Caco-2 (cell line): ENCODE measurements at regions not wholly inside any gene's neighbourhood (a gene's known extent, or its start where the extent isn't known, plus 50 kb on each side); places are given as distances from the start of the nearest gene placed in this dataset.

Experiments
- BruUV-seq: library from RNA; stranded (reverse); fragments of 400-500 nt; replicated peaks from 2 replicates; lab custom pipeline; 2021; lab: Mats Ljungman, UMichigan
- CTCF ChIA-PET: fragments of 300-600 bp; sonication (Branson Sonifier 250); formaldehyde crosslinking; loops from one replicate; lab custom pipeline; 2022; ENCODE audit warnings: antibody characterized with exemption; lab: Charles Lee
- POLR2A ChIA-PET: fragments of 300-600 bp; sonication (Branson Sonifier 250); formaldehyde crosslinking; loops from one replicate; lab custom pipeline; 2022; ENCODE audit warnings: antibody characterized with exemption; lab: Charles Lee
- DNase-seq, 2 experiments: peaks; one replicate each; pipeline versions ENCODE4 v3.0.0 to v3.0.0-alpha.2; 2020 to 2022
- H3K27me3 ChIP-seq: replicated peaks from 2 replicates; pipeline ENCODE4 v1.6.0; 2011; ENCODE audit warnings: low read length; ENCODE audit not compliant: control insufficient read depth, insufficient read depth
- H3K36me3 ChIP-seq: 2 replicates; pipeline ENCODE4 v1.5.1; 2011; ENCODE audit warnings: low read length; ENCODE audit not compliant: control insufficient read depth, insufficient read depth
- H3K4me1 ChIP-seq: fragments of 250-450 bp; sonication (Bioruptor Pico); 2 replicates; pipeline ENCODE4 v1.5.1; 2020; ENCODE audit warnings: mild to moderate bottlenecking
- H3K4me3 ChIP-seq: 2 replicates; pipeline ENCODE4 v1.5.1; 2011; ENCODE audit warnings: low read depth, mild to moderate bottlenecking, control low read depth, low read length
- H3K9me3 ChIP-seq: fragments of 250-450 bp; sonication (Bioruptor Pico); 2 replicates; pipeline ENCODE4 v1.5.1; 2020; ENCODE audit warnings: mild to moderate bottlenecking, moderate library complexity
- H3K27ac Mint-ChIP-seq: one replicate; pipeline ENCODE4 v1.8.0; 2022; ENCODE audit warnings: mixed read lengths; ENCODE audit not compliant: unreplicated experiment
- H3K27me3 Mint-ChIP-seq: one replicate; pipeline ENCODE4 v1.8.0; 2022; ENCODE audit warnings: mixed read lengths; ENCODE audit not compliant: insufficient read depth, unreplicated experiment
- H3K36me3 Mint-ChIP-seq: one replicate; pipeline ENCODE4 v1.8.0; 2022; ENCODE audit warnings: mild to moderate bottlenecking, mixed read lengths; ENCODE audit not compliant: insufficient read depth, unreplicated experiment
- H3K4me1 Mint-ChIP-seq: one replicate; pipeline ENCODE4 v1.8.0; 2022; ENCODE audit warnings: low read depth, mixed read lengths; ENCODE audit not compliant: unreplicated experiment
- H3K4me3 Mint-ChIP-seq: one replicate; pipeline ENCODE4 v1.8.0; 2022; ENCODE audit warnings: mild to moderate bottlenecking, moderate library complexity, mixed read lengths; ENCODE audit not compliant: unreplicated experiment
- H3K9me3 Mint-ChIP-seq: one replicate; pipeline ENCODE4 v1.8.0; 2022; ENCODE audit warnings: mixed read lengths; ENCODE audit not compliant: unreplicated experiment
- CTCF ChIP-seq, 2 experiments: fragments of 200-600 bp in 1 of 2; IDR thresholded peaks; 1 replicate in 1 of 2; 2 replicates in 1 of 2; pipeline versions ENCODE4 v1.5.1 to v1.8.0; 2011 to 2022; ENCODE audit warnings: antibody characterized with exemption in 1 of 2, control low read depth in 1 of 2, inconsistent platforms in 1 of 2, low read depth in 1 of 2, low read length in 1 of 2, mild to moderate bottlenecking in 1 of 2, moderate library complexity in 1 of 2; ENCODE audit not compliant: insufficient read depth in 1 of 2, severe bottlenecking in 1 of 2, unreplicated experiment in 1 of 2
- intact Hi-C: fragments of 100-400 bp; cut with micrococcal nuclease; formaldehyde crosslinking; loops from one replicate; pipeline ENCODE4 v1.10.0; 2022; ENCODE audit not compliant: unreplicated experiment

- Mint-ChIP-seq H3K4me3 (no peak overlapping the region), H3K36me3 (no peaks in the 10 kb centered on the region), H3K4me1 (peaks cover 13% of the 10 kb centered on the region), H3K9me3 (peaks cover 9% of the 10 kb centered on the region), H3K27me3 (no peaks in the 10 kb centered on the region), H3K27ac (no peak overlapping the region)
- POLR2A ChIA-PET, result interaction anchor here (0.6 kb wide), 1 partner anchor 83 kb away, joined by 4 read pairs; no protein-coding TSS in a partner anchor
- intact Hi-C loops, result no loop called here
- no peak for DNase-seq
- CTCF ChIA-PET, result no interaction called here
- TF ChIP-seq CTCF (IDR thresholded peaks at IDR 0.05; ENCODE audit: insufficient read depth in 1 of 2, low read depth in 1 of 2, low read length in 1 of 2, severe bottlenecking in 1 of 2, unreplicated experiment in 1 of 2), result no peak
- Histone ChIP-seq H3K36me3 (no peaks in the 10 kb centered on the region), H3K27me3 (no peaks in the 10 kb centered on the region), H3K4me1 (no peaks in the 10 kb centered on the region), H3K9me3 (no peaks in the 10 kb centered on the region), H3K4me3 (no peak overlapping the region)
- no TSS peak for BruUV-seq
Observed at GRCh38 chr10:52542906-52543305, 228.8 kb downstream of the DKK1 start.

DNA sequence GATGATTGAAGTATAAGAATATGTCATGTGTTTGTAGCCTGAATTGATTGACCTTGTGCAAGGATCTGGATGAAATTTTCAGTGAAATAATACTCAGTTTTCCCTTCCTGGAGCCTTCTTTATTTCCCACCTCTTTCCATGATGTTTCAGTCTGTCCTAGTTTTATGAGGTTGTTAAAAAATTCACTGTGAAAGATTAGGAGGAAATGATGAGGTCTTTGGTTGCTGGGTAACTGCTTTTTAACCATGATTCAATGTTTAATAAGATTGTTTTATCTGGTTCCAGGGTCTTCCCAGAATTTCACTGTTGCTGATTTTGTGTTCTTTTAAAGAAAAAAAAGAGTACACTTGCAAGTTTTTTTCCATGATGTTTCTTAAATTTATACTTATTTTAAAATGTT lies 221.5 kb downstream of the MBL2 start:
- intact Hi-C loops, result no loop called here
- no TSS peak for BruUV-seq
- CTCF ChIA-PET, result no interaction called here

DNA sequence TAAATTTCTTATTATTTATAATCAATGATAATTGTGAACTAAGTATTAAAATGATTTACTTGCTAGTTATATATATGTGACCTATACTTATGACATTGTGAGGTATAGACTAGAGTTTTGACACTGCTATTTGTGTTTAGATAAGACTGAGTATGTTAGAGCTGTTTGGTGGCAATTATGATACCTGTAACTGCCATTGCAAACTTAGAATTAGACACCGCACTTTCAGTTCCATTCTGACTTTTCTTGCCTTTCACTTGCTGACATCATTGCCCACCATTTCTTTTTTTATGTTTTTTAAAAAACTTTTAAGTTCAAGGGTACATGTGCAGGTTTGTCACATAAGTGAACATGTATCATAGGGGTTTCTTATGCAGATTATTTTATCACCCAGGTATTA lies 214.5 kb downstream of the MBL2 start:
- BruUV-seq, result no TSS peak
- intact Hi-C loops, result no loop called here
- no peak for DNase-seq
- ChIA-PET POLR2A (no interaction called here), CTCF (interaction anchor here (1.6 kb wide), 1 partner anchor 9 kb away, joined by 3 read pairs; no protein-coding TSS in a partner anchor)
- Histone ChIP-seq H3K36me3 (no peaks in the 10 kb centered on the region), H3K4me3 (no peak overlapping the region), H3K9me3 (no peaks in the 10 kb centered on the region), H3K27me3 (no peaks in the 10 kb centered on the region), H3K4me1 (no peaks in the 10 kb centered on the region)
- Mint-ChIP-seq H3K36me3 (no peaks in the 10 kb centered on the region), H3K4me1 (no peaks in the 10 kb centered on the region), H3K9me3 (no peaks in the 10 kb centered on the region), H3K4me3 (no peak overlapping the region), H3K27me3 (peaks cover 2% of the 10 kb centered on the region), H3K27ac (no peak overlapping the region)
- no peak for TF ChIP-seq CTCF (IDR thresholded peaks at IDR 0.05; ENCODE audit: insufficient read depth in 1 of 2, low read depth in 1 of 2, low read length in 1 of 2, severe bottlenecking in 1 of 2, unreplicated experiment in 1 of 2)

More for the DNA sequence above, 221.5 kb downstream of the MBL2 start:
- no peak for TF ChIP-seq CTCF (IDR thresholded peaks at IDR 0.05; ENCODE audit: insufficient read depth in 1 of 2, low read depth in 1 of 2, low read length in 1 of 2, severe bottlenecking in 1 of 2, unreplicated experiment in 1 of 2)
- Mint-ChIP-seq H3K27me3 (no peaks in the 10 kb centered on the region), H3K9me3 (no peaks in the 10 kb centered on the region), H3K4me3 (no peak overlapping the region), H3K36me3 (no peaks in the 10 kb centered on the region), H3K4me1 (no peaks in the 10 kb centered on the region), H3K27ac (no peak overlapping the region)
- Histone ChIP-seq H3K36me3 (no peaks in the 10 kb centered on the region), H3K4me1 (no peaks in the 10 kb centered on the region), H3K9me3 (peaks cover 4% of the 10 kb centered on the region; the same call in 1 of the 2 replicates), H3K27me3 (no peaks in the 10 kb centered on the region), H3K4me3 (no peak overlapping the region)
- POLR2A ChIA-PET, result no interaction called here
- no peak for DNase-seq
